ENCODE measurements at regions not wholly inside any gene's neighbourhood (a gene's known extent, or its start where the extent isn't known, plus 50 kb on each side); places are given as distances from the start of the nearest gene placed in this dataset.

- DNase-seq, result no peak
Observed at GRCh38 chr7:1380821-1381580, 78.3 kb downstream of the MICALL2 start.

- DNase-seq, result no peak
Observed at GRCh38 chr7:1382553-1383397, 76.5 kb downstream of the MICALL2 start.

DNA sequence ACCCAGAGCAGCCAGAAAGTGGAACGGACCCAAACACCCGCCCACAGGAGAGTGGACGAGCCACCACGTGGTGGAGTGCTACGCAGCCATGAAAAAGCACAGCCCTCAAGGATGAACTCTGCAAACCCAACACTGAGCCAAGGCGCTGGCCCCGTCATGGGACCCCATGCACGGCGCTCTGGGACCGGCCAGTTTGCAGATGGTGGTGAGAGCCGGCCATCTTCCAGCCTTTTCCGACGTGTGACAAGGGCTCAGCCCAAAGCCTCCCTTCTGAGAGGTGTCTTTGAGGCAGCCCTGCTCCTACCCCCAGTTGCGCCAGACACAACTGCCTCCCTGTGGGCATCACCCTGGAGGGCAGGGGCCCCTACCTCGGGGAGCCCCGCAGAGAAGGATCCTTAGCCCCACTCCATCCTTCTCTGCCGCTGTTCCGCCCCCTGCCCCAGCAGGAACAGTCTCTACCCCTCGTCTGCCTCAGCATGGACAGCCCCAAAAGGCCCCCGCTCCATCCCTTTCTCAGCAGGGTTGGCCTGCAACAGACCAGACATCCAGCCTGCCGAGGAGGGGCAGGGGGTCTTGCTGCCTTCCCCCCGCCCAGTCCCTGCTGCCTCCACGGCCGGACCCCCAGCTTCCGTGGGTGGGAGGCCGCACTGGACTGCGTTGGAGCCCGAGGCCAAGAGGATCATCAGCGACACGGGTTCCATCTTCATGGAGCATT is 75.7 kb downstream of the MICALL2 start:
- no peak for DNase-seq

- DNase-seq, result no peak
Observed at GRCh38 chr7:1384113-1384415, 75.2 kb downstream of the MICALL2 start.

All from stimulated activated CD4-positive, alpha-beta T cell treated with anti-CD3 and anti-CD28 coated beads, Interleukin-4, amount 100 ng/mL, for 24 hours (primary cell).